ENCODE measurements at regions not wholly inside any gene's neighbourhood (a gene's known extent, or its start where the extent isn't known, plus 50 kb on each side); places are given as distances from the start of the nearest gene placed in this dataset.
"Not testable (repeated sequence)": the region's sequence is repeated elsewhere in the genome, so short reads cannot be mapped to it uniquely, and the experiment has no call there.

DNA sequence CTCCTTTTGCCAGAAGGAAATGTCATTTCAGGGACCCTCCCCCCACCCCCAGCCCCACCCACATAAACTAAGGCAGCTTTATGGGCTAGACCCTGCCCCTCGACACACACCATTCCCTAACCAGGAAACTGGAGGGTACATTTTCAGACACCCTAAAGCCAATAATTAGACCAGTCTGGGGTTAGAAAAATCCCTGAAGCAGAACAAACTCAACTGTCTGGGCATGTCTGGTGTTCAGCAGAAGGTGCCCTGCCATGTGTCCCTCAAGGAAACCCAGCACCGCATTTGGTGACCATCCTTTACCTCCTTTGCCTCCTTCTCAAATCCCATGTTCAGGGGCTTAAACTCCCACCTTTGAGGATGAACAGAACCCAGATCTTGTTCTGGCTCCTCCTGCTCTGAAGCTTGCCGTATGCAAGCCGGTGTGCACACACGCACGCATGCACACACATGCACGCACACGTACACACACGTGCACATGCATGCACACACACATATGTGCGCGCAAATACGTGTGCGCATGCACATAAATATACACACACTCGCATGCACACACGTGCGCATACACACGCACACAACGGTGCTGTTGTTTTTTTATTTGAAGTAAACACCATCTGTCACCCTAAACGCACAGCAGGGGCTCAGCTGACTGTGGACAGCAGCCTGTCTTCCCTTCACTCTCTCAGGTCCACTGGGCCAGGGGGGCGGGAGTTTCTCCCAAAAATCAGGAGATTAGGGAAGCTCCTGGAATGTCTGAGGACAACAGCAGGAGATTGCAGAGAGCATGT, 156.8 kb upstream of the TNRC6C start:
- H3K27ac ChIP-seq, result no peak overlapping the region
- TF ChIP-seq ZFX (IDR thresholded peaks at IDR 0.05; ENCODE audit: borderline replicate concordance), result no peak
- no peak for TF ChIP-seq CTCF (IDR thresholded peaks at IDR 0.05)

- TF ChIP-seq CTCF (IDR thresholded peaks at IDR 0.05), result no peak
- TF ChIP-seq ZFX (IDR thresholded peaks at IDR 0.05; ENCODE audit: borderline replicate concordance), result no peak
- H3K27ac ChIP-seq, result no peak overlapping the region
Measured at GRCh38 chr17:77802333-77802615, 156.2 kb upstream of the TNRC6C start.

GRCh38 chr17:77802811-77803220, 155.7 kb upstream of the TNRC6C start:
- no peak for TF ChIP-seq CTCF (IDR thresholded peaks at IDR 0.05)
- no peak for TF ChIP-seq ZFX (IDR thresholded peaks at IDR 0.05; ENCODE audit: borderline replicate concordance)
- H3K27ac ChIP-seq, result no peak overlapping the region

- no peak overlapping the region for H3K27ac ChIP-seq
- TF ChIP-seq CTCF (IDR thresholded peaks at IDR 0.05), result no peak
Measured at GRCh38 chr17:77803726-77804125, 154.8 kb upstream of the TNRC6C start.

DNA sequence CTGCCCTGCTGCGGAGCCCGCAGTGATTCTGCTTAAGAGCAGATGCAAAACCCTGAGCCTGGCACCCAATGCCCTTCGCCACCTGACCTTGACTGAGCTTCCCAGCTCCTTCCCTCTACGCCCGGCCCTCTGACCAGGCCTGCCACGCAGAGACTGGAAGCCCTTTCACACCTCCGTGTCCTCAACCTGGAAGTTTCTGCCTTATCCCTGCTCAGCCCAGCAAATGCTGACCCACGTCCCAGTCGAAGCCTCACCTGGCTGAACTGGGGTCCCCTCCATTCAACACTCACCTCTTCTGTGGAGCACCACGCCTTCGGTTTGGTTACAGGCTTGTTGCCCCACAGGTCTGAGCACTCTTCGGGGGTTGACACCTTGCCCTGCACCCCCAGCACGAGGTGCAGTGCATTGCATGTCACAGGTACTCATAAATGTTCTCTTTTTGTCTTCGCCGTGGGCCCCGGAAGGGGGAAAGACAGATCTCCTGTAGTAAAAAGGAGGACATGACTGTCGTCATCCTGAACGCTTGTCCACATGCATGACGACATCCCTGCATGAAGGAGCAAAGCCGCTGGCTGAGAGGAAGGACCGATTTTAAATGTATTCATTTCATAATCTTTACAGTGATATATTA, 153.6 kb upstream of the TNRC6C start:
- no peak overlapping the region for H3K27ac ChIP-seq
- no peak for TF ChIP-seq ZFX (IDR thresholded peaks at IDR 0.05; ENCODE audit: borderline replicate concordance)
- TF ChIP-seq CTCF (IDR thresholded peaks at IDR 0.05), result no peak

GRCh38 chr17:77805970-77806369, 152.5 kb upstream of the TNRC6C start:
- not testable (repeated sequence) for H3K27ac ChIP-seq

DNA sequence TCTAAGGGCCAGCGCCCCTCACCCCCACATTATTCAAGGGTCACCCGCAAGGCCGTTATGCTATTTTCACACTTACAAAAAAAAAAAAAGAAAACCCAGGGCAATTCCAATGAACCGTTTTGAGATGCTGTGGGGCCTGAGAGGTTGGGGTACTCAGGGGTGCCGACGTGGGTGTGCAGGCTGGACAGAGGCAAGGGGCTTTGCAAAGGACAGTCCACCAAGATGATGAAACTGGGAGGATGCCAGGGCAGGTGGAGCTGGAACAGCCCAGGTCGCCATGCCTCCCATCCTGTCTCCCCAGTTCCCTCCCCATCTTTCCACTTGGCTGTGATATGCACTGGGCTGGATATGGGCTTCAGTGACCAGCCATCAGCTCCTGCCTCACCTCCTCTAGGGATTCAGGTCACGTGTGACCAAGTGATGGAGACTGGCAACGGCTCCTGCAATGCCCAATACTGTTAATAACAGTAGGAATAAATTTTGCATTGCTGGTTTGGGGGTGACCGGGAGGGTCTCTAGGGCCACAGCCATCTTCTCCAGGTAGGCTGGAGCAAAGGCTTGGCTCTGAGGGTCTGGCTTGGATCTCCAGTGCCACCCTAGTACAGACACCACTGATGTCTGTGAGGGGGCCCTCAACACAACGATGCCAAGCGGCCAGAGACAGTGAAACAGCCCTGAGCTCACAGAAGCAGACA, 151.3 kb upstream of the TNRC6C start:
- H3K27ac ChIP-seq, result no peak overlapping the region
- TF ChIP-seq CTCF (IDR thresholded peaks at IDR 0.05), result no peak
- no peak for TF ChIP-seq ZFX (IDR thresholded peaks at IDR 0.05; ENCODE audit: borderline replicate concordance)

All from 22Rv1 (cell line).